OCI-M1 (cell line): ENCODE measurements at regions not wholly inside any gene's neighbourhood (a gene's known extent, or its start where the extent isn't known, plus 50 kb on each side); places are given as distances from the start of the nearest gene placed in this dataset.
A peak's percentile ranks its signal among the peaks of the same experiment; 100 is the strongest.

Experiments used
- DNase-seq: peaks from one replicate; lab custom pipeline; 2025; lab: John Stamatoyannopoulos, UW

DNA sequence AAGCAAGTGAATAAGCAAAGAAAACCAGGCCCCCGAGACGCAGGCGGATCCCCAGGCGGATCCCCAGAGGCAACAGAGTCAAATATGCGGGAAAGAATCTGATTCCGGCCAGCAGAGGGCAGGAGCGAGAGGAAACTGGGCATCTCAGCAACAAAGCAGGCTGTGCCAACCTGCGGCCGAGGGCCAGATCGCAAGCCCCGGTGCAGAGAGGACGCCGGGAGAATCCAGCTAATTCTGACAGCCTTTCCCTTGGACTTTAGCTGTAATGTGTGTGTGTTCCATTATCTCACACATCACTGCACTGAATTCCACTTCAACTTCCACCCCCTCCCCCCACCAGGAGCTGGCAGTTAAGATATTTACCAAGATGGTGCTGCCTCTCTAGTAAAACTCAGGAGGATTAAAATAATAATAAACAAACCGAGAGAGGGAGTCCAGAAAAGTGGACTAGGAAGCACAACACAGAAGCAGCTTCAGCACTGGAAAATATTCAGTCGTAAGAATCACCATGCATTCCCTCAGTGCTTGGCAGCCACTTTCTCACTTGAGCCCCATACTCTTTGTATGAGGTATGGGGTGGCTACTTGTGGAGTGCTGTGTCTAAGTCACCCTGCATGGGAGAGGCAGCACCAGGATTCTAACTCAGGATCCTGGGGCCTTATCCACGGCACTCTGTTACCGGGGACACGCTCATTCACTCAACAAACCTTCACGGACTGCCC lies 66.2 kb upstream of the SNX9 start:
- DNase-seq = peak; percentile 89

DNA sequence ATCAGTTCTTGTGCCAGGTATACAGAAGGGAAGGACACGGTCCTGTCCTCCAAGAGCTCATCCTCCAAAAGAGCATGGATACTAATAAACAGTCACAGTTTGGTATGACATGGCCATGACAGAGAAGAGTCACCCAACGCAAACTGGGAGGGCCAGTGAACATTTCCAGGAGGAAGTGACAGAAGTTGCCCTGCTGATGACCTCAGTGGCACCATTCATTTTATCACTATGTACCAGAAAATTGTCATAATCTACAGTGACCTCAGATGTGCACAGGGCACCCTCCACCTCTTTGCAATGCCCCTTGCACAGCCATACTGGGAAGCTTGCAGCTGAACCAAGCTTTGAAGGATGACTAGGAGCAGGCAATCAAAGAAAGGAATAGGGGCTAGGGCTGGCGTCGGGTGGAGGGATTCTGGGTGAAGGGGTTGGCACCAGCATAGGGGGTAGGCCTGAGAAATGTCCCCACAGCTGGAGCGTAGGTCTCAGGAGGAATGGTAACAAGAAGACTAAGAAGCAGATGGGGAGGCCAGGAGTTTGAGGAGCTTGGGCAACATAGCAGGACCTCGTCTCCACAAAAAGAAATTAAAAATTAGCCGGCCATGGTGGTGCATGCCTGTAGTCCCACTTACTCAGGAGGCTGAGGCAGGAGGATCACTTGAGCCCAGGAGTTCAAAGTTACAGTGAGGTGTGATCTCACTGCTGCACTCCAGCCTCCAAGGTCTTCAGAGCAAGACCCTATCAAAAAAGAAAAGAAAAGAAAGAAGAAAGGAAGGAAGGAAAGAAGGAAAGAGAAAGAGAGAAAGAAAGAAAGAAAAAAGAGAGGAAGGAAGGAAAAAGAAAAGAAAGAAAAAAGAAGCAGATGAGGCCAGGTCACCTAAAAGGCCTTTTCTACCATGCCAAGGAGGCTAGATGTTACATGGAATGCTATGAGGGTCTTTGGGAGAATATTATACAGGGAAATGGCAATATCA lies 65.3 kb upstream of the SNX9 start:
- no peak for DNase-seq

DNA sequence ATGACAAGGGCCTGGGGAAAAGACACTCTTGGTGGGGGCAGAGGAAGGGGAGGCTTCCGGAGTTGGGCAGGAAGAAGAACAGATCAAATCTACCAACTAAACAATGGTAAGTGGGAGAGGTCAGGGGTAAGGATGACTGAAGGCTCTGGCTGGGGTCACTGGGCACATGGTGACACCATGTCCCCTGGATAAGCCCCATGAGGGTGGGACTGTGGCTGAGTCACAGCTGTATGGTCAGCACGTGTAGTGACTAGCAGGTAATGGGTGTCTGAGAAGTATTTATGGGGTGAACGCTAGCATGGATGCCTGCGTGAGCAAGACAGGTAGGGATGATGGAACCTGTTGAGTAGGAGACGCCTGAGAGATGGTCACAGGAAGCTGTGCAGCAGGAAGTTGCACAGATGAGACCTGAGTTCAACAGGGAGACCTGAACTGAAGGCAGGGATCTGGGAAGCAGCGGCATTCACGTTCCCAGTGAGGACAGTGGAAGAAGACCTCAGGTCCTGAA lies 64.5 kb upstream of the SNX9 start:
- no peak for DNase-seq

DNA sequence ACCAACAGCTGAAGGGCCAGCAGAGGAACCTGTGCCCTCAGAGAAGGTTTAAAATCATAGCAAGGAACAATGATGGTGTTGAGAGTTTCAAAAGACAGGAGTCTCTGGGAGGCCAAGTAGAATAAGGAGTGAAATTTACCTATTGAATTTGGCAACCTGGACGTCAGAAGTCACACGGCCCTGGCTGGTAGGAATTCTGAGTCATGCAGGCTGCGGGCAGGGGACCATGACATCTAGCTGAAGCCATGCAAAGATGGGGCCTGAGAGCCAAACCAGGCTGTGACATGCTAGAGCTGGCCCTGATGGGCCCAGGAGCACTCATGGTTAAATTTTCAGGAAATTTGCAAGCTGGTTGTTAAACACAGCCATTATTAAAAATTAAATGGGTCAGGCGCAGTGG lies 64.0 kb upstream of the SNX9 start:
- no peak for DNase-seq

DNA sequence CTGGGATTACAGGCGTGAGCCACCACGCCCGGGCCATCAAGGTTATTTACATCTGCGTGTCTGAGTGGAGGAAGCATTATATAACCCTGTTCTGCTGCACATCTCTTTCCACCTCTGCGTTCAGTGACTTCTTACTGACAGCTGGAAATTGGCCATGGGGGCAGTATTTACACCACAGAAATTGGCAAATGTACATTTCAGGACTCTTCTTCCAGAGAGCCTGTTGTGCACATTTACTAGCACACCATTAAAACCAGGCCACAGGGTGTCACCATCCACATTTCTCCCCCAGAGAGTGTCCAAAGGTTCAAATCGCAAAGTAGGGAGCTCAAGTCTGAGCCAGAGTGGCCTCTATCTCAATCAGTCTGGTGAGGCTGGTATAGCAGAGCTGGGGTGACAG lies 62.9 kb upstream of the SNX9 start:
- no peak for DNase-seq

DNA sequence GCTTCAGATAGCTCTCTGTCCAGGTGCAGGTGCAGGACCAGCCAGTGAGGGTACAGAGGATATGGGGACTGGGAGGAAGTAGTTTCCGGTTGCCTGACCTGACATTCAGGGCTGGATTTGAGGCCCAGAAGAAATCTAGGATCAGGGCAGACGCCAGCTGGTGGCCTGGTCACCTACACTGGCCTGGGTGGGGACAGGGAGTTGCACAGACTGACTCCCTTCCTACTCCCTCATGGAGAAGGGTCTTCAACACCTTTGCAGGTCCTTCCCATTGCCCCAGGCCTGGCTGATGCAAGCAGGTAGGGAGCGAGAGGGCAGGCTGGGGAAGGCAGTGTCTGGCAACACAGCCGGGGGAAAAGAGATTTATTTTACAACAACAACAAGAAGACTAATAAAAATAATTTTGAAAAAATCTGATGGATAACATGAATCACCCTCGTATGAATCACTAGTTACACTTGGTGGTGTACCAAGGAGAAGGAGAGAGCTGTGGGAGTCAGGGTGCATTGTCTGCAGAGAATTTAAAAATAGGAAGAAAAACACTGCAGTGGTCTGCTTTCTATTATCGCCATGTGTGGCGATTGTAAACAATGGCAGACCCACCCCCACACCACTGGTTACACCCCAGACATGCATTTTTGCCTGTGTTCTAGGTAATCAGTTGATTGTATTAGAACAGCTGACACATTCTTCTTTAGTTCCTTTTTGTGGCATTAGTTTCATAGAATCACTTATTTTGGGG lies 62.3 kb upstream of the SNX9 start:
- DNase-seq = peak; percentile 55

DNA sequence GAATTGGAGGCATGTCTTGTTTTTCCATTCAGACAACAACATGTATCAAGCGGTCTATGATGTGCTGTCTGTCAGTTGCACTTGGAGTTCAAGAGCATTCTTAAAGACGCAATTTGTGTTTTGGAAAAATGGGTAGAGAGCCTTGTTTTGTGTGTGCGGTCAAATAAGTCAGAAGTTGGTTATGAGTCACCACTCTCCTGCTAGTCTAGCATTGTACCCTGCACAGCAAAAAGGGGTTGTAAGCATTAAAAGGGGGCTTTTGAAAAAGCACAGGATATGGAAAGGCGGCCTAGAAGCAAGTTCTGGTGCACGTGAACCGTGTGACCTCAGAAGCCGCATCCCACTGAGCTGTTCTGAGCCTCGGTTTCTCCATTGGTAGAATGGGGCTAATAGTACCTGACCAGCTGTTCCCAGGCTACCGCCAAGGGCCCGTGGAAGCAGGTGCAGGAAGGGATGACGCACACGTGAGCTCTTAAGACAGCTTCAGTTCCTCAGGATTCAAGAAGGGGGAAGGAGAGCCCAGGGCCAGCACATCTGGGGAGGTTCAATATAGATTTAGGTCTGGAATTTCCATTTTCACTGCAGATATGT lies 61.6 kb upstream of the SNX9 start:
- DNase-seq = no peak

DNA sequence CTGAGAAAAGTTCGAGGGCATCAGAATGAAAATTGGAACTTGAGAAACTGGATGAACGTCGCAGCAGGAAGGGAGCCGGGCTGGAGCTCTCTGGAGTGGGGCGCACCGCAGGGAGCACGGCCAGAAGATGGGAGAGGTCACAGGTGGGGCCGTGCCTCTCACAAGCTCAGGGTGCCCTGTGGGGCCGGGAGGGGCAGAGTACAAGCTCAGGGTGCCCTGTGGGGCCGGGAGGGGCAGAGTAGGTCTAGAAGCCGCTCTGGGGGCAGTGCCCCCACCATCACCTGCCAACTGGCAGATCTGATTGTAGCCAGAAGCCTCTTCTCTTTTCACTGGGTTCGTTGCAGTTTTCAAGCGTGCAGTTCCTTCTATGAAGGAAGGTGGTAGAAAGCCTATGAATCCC lies 61.1 kb upstream of the SNX9 start:
- no peak for DNase-seq

DNA sequence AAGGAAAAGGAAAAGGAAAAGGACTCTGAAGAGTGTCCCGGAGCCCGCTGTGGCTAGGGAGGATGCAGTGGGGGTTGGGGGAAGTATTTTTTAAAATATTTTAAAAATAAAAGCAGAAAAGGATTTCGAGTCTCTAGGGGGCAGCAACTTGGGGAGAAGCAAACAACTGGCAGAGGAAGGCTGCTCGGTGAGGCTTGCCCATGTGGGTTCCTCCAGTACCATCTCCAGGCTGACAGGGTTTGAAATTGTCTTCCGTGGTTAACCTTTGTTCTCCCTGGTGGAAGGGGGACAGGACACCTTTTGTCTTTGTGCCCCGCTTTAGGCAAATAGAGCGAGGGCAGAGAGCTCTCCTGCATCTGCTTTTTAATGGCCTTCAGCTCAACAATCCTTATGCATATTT lies 60.4 kb upstream of the SNX9 start:
- DNase-seq = peak; percentile 31

DNA sequence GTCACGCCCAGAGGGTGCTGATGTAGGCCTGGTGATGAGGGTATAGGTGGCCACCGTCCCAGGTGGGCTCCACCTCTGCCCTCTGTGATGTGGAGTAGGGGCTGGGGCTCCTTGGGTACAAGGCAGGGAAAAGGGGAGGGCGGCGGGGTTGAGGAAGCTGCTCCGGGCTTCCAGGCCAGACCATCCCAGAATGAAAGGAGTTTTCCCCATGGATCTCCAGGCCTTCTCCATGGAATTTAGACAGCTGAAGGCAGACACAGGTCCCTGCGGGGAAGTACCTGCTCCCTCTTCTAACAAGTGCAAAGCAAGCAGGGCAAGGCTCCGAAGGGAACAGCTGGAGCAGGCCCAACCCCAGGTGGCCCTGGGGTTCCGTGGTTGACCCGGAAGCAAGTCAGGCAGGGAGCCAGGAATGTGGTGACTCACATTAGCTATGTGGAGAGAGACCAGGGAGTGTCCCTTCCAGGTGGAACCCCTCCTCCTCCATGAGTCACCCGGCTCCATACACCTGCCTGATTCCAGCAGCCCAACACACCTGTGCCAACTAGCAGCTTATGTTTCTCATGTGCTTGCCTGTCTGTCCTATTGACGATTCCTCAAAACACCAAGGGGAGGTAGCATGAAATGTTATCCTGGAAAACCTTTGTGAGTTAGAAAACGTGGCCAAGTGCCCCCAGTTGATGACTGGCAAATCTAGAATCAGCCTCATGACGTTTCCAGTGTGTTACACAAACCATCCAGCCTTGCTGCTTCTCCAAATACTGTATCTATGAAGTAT lies 59.7 kb upstream of the SNX9 start:
- no peak for DNase-seq

DNA sequence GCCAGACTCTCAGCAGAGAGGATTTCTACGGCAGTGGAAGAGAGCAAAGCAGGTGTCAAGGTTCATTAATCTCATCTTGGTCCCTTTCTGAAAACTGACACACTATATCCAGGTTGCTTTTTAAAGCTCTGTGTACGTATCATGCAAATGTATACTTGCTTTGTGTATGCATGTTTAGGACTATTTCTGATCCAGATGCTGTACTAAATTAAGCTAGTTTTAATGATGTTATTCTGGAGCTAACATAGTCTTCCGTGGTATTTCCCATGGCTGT lies 59.2 kb upstream of the SNX9 start:
- no peak for DNase-seq

DNA sequence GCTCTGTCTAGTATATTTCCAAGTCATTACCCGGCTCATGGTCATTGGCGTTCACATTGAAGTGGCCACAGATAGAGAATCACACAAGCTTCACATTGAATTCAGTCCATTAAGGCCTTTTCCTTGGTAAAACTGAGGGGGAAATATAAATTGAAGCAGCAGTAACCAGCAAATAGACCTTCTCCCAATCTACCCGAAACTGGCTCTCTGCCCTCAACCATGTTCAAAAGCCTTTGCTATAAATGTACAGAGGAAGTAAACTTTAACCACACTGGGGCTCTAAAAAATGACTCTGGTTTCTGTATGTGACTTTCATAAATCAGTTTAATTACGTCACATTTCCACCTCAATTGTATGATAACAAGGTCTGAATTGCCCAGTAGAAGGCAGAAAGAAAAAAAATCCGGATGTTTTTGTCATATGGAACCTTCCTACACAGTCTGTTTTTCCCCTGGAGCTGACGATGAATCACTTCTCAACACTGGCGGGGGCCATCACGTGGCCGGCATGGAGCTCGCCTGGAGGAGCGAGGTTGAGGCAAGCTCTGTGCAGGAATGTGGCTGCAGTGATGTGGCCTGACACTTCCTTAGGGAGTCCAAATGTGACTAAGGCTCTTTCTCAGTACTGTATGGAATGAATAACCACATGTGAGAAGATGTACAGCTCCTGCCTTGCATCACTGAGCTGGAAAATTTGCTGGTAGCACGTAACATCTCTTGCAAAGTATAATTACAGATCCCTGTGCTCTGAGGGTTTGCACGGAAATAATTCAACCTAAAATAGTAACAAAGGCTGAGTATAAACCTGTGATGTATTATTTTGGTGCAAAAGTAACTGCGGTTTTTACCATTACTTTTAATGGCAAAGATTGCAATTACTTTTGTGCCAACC lies 58.6 kb upstream of the SNX9 start:
- DNase-seq = peak; percentile 96

DNA sequence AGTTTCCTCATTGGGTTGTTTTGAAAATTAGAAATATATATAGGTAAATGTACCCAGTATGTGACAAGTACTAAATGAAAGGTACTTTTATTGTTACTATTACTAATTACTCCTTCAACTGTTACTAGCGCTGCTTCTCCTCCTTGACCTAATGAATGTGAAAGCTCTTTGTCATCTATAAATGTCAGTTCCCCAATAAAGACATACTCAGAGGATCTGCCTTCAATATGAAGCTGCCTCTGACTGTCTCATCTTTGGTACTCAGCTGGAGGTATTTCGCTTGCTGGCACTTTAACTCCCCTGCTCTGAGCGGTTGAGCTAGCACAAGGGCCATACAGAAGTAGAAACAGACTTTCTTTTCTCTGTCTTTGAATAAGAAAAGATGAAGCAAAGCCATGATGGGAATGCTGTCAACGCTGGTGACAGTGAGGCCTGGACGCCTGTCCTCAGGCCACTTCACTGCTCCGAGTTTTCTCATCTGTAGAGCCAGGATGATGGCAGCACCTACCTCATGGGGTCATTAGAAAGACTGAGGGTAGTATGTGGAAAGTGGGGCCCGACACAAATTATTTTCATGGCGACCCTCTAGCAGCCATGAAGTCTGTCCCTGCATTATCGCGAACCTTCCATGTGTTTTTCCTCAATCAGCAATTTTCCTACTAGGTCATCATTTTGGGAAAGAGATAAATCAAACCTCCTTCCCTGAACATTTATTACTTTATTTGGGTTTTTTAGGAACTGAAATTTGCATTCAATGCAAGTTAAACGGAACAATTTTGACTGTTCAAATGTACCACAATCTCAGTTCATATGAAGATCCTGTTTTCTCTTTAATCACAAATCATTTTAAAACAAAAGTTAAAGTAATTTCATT lies 55.9 kb upstream of the SNX9 start:
- no peak for DNase-seq

DNA sequence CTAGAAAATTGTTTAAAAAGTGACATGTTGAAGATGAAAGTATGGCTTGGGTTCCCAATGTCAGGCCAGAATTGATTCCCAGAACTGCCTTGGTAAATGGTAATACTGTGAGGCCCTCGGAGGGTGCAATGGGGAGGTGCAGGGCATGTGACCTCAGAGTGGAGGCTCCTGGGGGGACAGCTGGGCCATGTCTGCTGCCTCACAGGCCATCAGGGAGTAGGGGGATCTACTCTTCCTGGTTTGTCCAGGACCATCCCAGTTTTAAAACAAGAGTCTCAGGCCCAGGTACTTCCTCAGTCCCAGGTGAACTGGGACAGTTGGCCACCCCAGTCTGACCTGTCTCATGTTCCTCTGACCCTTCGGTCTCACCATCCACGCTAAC lies 55.3 kb upstream of the SNX9 start:
- no peak for DNase-seq

DNA sequence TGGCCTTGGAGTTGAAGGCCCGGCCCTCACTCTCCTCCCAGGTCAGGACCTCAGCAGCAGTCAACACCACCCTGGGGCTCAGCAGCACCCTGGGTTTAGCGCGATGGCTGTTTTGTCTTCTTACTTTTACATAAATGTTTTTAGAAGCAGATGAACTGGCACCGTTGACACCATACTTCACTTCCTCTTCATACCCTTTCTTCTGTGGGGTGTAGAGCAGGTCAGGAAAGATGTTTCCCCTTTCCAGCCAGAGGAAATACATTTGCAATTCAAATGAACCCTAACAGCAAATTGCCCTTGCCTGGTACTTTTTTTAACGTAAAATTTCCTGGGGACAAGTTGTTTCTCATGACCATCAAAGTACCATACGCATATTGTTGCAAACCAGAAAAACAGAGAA lies 54.7 kb upstream of the SNX9 start:
- DNase-seq = no peak

DNA sequence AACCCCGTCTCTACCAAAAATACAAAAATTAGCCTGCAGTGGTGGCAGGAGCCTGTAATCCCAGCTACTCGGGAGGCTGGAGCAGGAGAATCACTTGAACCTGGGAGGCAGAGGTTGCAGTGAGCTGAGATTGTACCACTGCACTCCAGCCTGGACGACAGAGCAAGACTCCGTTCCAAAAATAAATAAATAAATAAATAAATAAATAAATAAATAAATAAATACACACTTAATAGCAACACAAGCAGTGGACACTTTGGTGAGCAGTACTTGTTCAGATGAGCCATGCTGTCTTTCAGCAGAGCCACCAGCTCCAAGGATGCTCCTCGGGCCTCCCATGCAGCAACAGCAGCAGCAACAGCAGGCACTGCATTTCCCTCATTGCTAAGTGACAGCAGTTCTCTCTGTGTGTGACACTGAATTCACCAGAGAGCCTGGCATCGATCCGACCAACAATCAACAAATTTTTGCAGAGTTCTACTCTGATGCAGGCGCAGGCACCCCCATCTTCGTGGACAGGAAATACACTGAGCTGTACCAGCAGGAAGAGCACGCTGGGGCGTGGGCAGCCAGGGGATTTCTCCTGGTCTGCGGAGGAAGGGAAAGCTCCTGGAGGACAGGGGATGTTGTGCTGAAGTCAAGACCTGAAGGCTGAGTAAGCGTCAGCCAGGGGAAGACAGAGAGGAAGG lies 54.0 kb upstream of the SNX9 start:
- DNase-seq = no peak

DNA sequence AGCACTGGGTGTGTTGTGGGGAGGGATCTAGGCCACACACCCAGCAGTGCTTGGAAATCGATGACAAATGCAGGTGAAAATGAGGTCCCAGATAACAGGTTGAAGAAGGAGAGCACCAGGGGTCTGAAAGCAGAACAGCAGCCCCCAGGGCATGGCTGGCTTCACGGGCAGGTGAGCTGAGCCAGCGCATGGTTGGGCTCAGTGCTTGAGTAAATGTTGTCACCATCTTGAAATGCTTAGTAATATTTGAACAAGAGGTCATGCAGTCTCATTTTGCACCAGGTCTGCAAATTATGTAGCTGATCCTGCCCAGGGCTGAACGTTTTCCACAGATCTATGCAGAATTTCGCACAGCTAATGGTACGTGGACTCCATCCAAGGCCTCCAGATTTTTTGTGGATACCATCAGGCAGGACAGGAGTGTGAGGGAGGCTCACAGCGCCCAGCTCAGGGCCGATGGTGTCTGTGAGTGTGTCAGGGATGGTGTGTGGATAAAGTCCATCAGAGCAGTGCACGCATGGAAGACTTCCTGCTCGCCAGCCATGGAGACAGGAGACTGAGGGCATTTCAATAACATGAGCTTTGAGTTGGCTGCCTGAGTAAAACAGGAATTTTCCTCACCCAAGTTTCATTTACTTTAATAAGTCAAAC lies 53.1 kb upstream of the SNX9 start:
- no peak for DNase-seq

DNA sequence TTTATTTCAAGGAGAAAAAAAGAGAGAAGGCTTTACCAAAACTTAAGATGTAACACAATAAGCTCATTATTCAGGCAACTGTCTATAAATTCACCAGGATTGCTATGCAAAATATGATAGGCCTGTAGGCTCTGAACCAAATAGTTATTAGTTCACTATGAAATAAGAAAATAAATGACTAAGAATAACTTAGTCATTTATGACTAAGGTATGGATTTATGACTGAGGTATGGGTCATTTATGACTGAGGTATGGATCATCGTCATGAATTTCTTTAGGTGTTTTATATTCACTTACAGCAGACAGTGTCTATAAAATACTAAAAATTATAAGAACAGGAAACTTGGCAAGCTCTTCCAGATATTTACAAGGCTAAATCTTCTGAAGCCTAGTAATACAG lies 52.1 kb upstream of the SNX9 start:
- no peak for DNase-seq
